Body of pancreas (tissue), 4 donors: ENCODE measurements at regions not wholly inside any gene's neighbourhood (a gene's known extent, or its start where the extent isn't known, plus 50 kb on each side); places are given as distances from the start of the nearest gene placed in this dataset.

Experiments
- CTCF ChIP-seq, 7 experiments: fragments of 450-650 bp in 4 of 7; fragments of 200-600 bp in 3 of 7; sonication (generic) in 3 of 7; IDR thresholded peaks; one replicate each; pipeline ENCODE4 v1.5.1; 2016 to 2019; ENCODE audit warnings: antibody characterized with exemption in 7 of 7
- POLR2A ChIP-seq, 3 donors: fragments of 450-650 bp; IDR thresholded peaks; one replicate each; pipeline ENCODE4 v1.6.1; 2016; ENCODE audit warnings: antibody characterized with exemption in 3 of 3, mild to moderate bottlenecking in 2 of 3

DNA sequence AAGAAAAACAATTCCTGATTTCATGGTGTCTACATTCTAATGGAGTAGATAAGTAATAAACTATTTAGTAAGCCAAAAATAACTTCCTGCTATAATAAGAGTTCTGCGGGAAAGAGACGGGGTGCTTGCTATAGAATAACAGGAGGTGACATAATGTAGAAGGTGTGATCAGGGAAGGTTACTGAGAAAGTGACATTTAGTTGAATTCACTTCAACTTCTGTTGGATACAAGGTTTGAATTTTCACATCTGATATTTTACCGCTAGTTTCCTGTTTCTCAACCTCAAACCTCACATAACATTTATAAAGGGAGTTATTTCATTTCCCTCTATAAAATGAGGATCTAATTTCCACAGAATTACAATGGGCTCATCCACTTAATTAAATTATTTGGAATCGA is 102.3 kb upstream of the GBE1 start:
- TF ChIP-seq CTCF (IDR thresholded peaks at IDR 0.05) (no peak), POLR2A (IDR thresholded peaks at IDR 0.05) (no peak)
